Kidney (tissue), 13 donors: ENCODE measurements at regions not wholly inside any gene's neighbourhood (a gene's known extent, or its start where the extent isn't known, plus 50 kb on each side); places are given as distances from the start of the nearest gene placed in this dataset.

Source experiments
- DNase-seq, 5 donors: peaks; one replicate each; pipeline ENCODE4 v3.0.0-alpha.2; 2013 to 2020
- FAIRE-seq: peaks from 2 replicates; lab custom pipeline; 2012; peaks lifted over from hg19 to GRCh38; lab: Jason Lieb, UNC
- H3K27ac ChIP-seq, 2 donors: one replicate each; pipeline ENCODE4 v1.7.0; 2013; ENCODE audit warnings: low read depth in 2 of 2, low read length in 2 of 2, inconsistent platforms in 1 of 2
- H3K27me3 ChIP-seq: one replicate; pipeline ENCODE4 v1.7.1; 2013; ENCODE audit warnings: low read length, inconsistent platforms; ENCODE audit not compliant: control insufficient read depth, insufficient read depth
- H3K36me3 ChIP-seq, 3 donors: one replicate each; pipeline versions ENCODE4 v1.7.0 to v1.7.1; 2013; ENCODE audit warnings: low read length in 3 of 3, control low read depth in 1 of 3, inconsistent platforms in 1 of 3; ENCODE audit not compliant: insufficient read depth in 3 of 3, control insufficient read depth in 2 of 3
- H3K4me1 ChIP-seq, 3 donors: one replicate each; pipeline versions ENCODE4 v1.7.0 to v1.7.1; 2013; ENCODE audit warnings: low read length in 3 of 3, inconsistent platforms in 1 of 3, low read depth in 1 of 3; ENCODE audit not compliant: control insufficient read depth in 2 of 3, insufficient read depth in 2 of 3
- H3K4me3 ChIP-seq, 3 donors: one replicate each; pipeline versions ENCODE4 v1.7.0 to v1.8.1; 2013; ENCODE audit warnings: low read length in 3 of 3, control low read depth in 1 of 3, inconsistent platforms in 1 of 3
- H3K9ac ChIP-seq, 3 donors: one replicate each; pipeline versions ENCODE4 v1.7.0 to v1.7.1; 2013; ENCODE audit warnings: low read length in 3 of 3, control low read depth in 1 of 3, inconsistent platforms in 1 of 3
- H3K9me3 ChIP-seq, 3 donors: one replicate each; pipeline versions ENCODE4 v1.7.0 to v1.7.1; 2013; ENCODE audit warnings: low read length in 3 of 3, control low read depth in 1 of 3, inconsistent platforms in 1 of 3; ENCODE audit not compliant: control insufficient read depth in 2 of 3, insufficient read depth in 1 of 3
- intact Hi-C: fragments of 100-400 bp; cut with DNase I; formaldehyde crosslinking; loops from one replicate; pipeline ENCODE4 v1.11.1; 2022
- TF ChIP-seq, protein P1 (sequence below): IDR thresholded peaks from 3 replicates; pipeline ENCODE4 v1.5.1; 2012; ENCODE audit warnings: mild to moderate bottlenecking, moderate library complexity, borderline replicate concordance; ENCODE audit not compliant: insufficient read depth; ENCODE audit errors: extremely low read depth
- donor health status: control.
- donor health status: control.
- donor health status: control.
- donor health status: control.
- donor health status: control.
- donor health status: DM: yes; HTN: yes; CAD: no.
- donor health status: Normal renal cell carcinoma (clear cell type).

DNA sequence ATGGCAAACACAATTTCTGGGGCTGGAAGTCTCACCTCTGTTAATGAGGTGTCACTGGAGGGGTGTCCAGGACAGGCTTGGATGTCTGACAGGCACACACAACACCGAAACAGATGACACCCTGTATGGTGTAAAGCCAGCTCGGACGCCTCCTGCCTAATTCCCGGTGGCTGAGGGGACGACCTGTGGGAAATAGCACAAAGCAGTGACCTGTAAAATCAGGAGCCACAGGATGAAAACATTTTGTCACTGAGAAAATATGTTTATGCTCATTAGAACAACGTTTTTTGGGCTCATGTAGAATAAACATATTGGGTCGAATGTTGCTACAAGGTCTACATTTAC, 285.0 kb upstream of the RTL1 start:
- no peak overlapping the region for H3K9ac ChIP-seq
- H3K4me1 ChIP-seq = no peaks in the 10 kb centered on the region
- no peaks in the 10 kb centered on the region for H3K36me3 ChIP-seq
- intact Hi-C loops = no loop called here
- H3K27ac ChIP-seq = no peak overlapping the region
- H3K27me3 ChIP-seq = no peaks in the 10 kb centered on the region
- H3K9me3 ChIP-seq = no peaks in the 10 kb centered on the region
- no peak for DNase-seq
- H3K4me3 ChIP-seq = no peak overlapping the region
- no peak for FAIRE-seq
- TF ChIP-seq, protein P1, sequence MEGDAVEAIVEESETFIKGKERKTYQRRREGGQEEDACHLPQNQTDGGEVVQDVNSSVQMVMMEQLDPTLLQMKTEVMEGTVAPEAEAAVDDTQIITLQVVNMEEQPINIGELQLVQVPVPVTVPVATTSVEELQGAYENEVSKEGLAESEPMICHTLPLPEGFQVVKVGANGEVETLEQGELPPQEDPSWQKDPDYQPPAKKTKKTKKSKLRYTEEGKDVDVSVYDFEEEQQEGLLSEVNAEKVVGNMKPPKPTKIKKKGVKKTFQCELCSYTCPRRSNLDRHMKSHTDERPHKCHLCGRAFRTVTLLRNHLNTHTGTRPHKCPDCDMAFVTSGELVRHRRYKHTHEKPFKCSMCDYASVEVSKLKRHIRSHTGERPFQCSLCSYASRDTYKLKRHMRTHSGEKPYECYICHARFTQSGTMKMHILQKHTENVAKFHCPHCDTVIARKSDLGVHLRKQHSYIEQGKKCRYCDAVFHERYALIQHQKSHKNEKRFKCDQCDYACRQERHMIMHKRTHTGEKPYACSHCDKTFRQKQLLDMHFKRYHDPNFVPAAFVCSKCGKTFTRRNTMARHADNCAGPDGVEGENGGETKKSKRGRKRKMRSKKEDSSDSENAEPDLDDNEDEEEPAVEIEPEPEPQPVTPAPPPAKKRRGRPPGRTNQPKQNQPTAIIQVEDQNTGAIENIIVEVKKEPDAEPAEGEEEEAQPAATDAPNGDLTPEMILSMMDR = no peak

DNA sequence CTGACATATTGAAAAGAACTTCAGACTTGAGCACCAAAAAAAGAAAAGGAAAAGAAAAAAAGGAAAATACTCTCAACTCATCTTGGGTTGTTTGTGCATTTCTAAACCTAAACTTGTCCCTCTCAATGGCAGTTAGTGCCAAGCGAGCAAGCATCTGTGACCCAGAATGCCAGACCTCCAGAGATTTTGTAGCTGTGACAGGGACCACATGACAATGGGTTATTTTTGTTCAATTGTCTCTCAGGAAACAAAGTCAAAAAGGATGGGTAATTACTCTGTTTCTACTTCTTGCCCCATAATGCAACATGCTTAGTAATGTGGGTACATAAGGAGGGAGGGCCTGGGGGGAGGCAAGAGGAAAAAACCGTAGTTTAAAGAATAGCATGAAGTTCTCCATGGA, 285.7 kb upstream of the RTL1 start:
- TF ChIP-seq, protein P1 = no peak
- no peaks in the 10 kb centered on the region for H3K36me3 ChIP-seq
- no peaks in the 10 kb centered on the region for H3K27me3 ChIP-seq
- FAIRE-seq (no peak), DNase-seq (no peak)
- no peak overlapping the region for H3K27ac ChIP-seq
- no peaks in the 10 kb centered on the region for H3K9me3 ChIP-seq
- no peak overlapping the region for H3K4me3 ChIP-seq
- no peak overlapping the region for H3K9ac ChIP-seq
- no peaks in the 10 kb centered on the region for H3K4me1 ChIP-seq
- intact Hi-C loops = no loop called here

DNA sequence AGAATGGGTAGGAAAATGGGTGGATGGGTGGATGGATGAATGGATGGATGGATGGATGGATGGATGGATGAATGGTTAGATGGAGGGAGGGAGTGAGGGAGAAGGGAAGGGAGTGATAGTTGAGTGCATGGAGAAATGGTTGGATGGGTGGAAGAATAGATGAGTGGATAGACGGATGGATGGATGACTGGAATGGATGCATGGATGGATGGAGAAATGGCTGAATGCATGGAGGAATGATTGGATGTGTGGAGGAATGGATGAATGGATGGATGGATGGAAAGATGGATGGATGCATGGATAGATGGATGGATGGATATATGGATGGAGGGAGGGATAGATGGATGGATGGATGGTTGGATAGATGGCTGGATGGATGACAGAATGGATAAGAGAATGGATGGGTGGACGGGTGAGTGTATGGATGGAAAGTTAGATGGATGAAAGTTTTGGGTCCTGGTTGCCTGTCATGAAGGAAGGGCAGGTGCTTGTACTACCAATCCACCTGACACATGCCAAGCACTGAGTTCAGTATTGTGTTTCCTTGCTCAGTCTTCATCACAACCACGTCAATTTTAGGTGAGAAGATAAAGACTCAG, 286.5 kb upstream of the RTL1 start:
- intact Hi-C loops = no loop called here
- Histone ChIP-seq H3K27ac (no peak overlapping the region), H3K9me3 (no peaks in the 10 kb centered on the region), H3K4me3 (peak overlapping the region in 1 of 3 donors; percentile 6), H3K4me1 (no peaks in the 10 kb centered on the region), H3K27me3 (no peaks in the 10 kb centered on the region), H3K9ac (no peak overlapping the region), H3K36me3 (no peaks in the 10 kb centered on the region)
- FAIRE-seq (no peak), DNase-seq (no peak)
- TF ChIP-seq, protein P1 = no peak
